H1 (cell line): ENCODE measurements at regions not wholly inside any gene's neighbourhood (a gene's known extent, or its start where the extent isn't known, plus 50 kb on each side); places are given as distances from the start of the nearest gene placed in this dataset.

Source experiments
- CTCF ChIA-PET: fragments of 300-600 bp; sonication (Branson Sonifier 250); formaldehyde crosslinking; loops from one replicate; lab custom pipeline; 2021; ENCODE audit not compliant: partially characterized antibody; lab: Charles Lee
- POLR2A ChIA-PET: fragments of 300-600 bp; sonication (Branson Sonifier 250); formaldehyde crosslinking; loops from one replicate; lab custom pipeline; 2021; ENCODE audit warnings: inconsistent platforms; ENCODE audit not compliant: partially characterized antibody; lab: Charles Lee
- DNase-seq, 2 experiments: peaks; one replicate each; pipeline versions ENCODE4 v3.0.0 to v3.0.0-alpha.2; 2010 to 2022; ENCODE audit warnings: low spot score in 2 of 2, low read depth in 1 of 2, mixed read lengths in 1 of 2
- FAIRE-seq: peaks from 2 replicates; lab custom pipeline; 2011; peaks lifted over from hg19 to GRCh38; lab: Jason Lieb, UNC
- H2AFZ ChIP-seq: 2 replicates; pipeline ENCODE4 v1.8.1; 2012; ENCODE audit warnings: low read length, inconsistent platforms
- H2AK5ac ChIP-seq: 2 replicates; pipeline ENCODE4 v1.6.1; 2013; ENCODE audit warnings: low read depth, low read length
- H2BK120ac ChIP-seq: replicated peaks from 2 replicates; pipeline ENCODE3; 2013; ENCODE audit warnings: low read depth, low read length, inconsistent platforms
- H2BK12ac ChIP-seq: 2 replicates; pipeline ENCODE4 v1.6.1; 2013; ENCODE audit warnings: low read depth, low read length
- H2BK15ac ChIP-seq: 2 replicates; pipeline ENCODE4 v1.6.1; 2013; ENCODE audit warnings: low read length
- H2BK20ac ChIP-seq: 2 replicates; pipeline ENCODE4 v1.6.1; 2013; ENCODE audit warnings: low read length
- H2BK5ac ChIP-seq: 2 replicates; pipeline ENCODE4 v1.6.1; 2013; ENCODE audit warnings: low read depth, low read length
- H3K14ac ChIP-seq: 2 replicates; pipeline ENCODE4 v1.6.1; 2013; ENCODE audit warnings: inconsistent platforms; ENCODE audit not compliant: insufficient read length
- H3K18ac ChIP-seq: 2 replicates; pipeline ENCODE4 v1.6.1; 2013; ENCODE audit warnings: low read length; ENCODE audit errors: extremely low read depth
- H3K23ac ChIP-seq: 2 replicates; pipeline ENCODE4 v1.6.1; 2013; ENCODE audit warnings: inconsistent platforms; ENCODE audit not compliant: insufficient read length
- H3K23me2 ChIP-seq: 2 replicates; pipeline ENCODE4 v1.6.1; 2013; ENCODE audit warnings: low read depth, low read length
- H3K27ac ChIP-seq: 2 replicates; pipeline ENCODE4 v1.6.1; 2011; ENCODE audit warnings: low read depth, low read length, inconsistent platforms
- H3K27me3 ChIP-seq, 4 experiments: replicated peaks in 1 of 4; 1 replicate in 1 of 4; 2 replicates in 3 of 4; pipeline versions ENCODE4 v1.6.1 to v1.8.1; 2011 to 2013; ENCODE audit warnings: low read length in 3 of 4, mild to moderate bottlenecking in 3 of 4, inconsistent platforms in 2 of 4, mixed read lengths in 2 of 4, moderate library complexity in 1 of 4; ENCODE audit not compliant: control insufficient read depth in 3 of 4, insufficient read depth in 3 of 4; ENCODE audit errors: extremely low read depth in 1 of 4
- H3K36me3 ChIP-seq, 4 experiments: 2 replicates each; pipeline versions ENCODE4 v1.6.1 to v1.8.1; 2011 to 2013; ENCODE audit warnings: mild to moderate bottlenecking in 4 of 4, low read length in 3 of 4, moderate library complexity in 2 of 4, control low read depth in 1 of 4, inconsistent platforms in 1 of 4; ENCODE audit not compliant: insufficient read depth in 4 of 4, control insufficient read depth in 2 of 4
- H3K4ac ChIP-seq: replicated peaks from 2 replicates; pipeline ENCODE3; 2013; ENCODE audit warnings: low read length, low read depth, mixed read lengths, inconsistent platforms; ENCODE audit not compliant: insufficient read length
- H3K4me1 ChIP-seq, 4 experiments: replicated peaks in 1 of 4; 1 replicate in 1 of 4; 2 replicates in 3 of 4; pipeline versions ENCODE4 v1.6.1 to v1.8.1; 2011 to 2013; ENCODE audit warnings: low read length in 3 of 4, inconsistent platforms in 2 of 4, mixed read lengths in 1 of 4; ENCODE audit not compliant: insufficient read depth in 4 of 4, control insufficient read depth in 3 of 4
- H3K4me2 ChIP-seq, 2 experiments: 2 replicates each; pipeline versions ENCODE4 v1.6.1 to v1.8.1; 2011 to 2013; ENCODE audit warnings: low read depth in 2 of 2, low read length in 2 of 2, control low read depth in 1 of 2, inconsistent platforms in 1 of 2, mild to moderate bottlenecking in 1 of 2; ENCODE audit not compliant: insufficient read depth in 1 of 2
- H3K4me3 ChIP-seq, 4 experiments: fragments of 200-600, 300-600 bp in 1 of 4; sonication (generic), shearing (Covaris generic), sonication (Bioruptor Twin) in 1 of 4; 2 replicates each; pipeline versions ENCODE4 v1.5.1 to v1.8.1; 2011 to 2016; ENCODE audit warnings: low read length in 4 of 4, low read depth in 3 of 4, control low read depth in 2 of 4, inconsistent platforms in 2 of 4, mild to moderate bottlenecking in 2 of 4, mixed read lengths in 1 of 4, moderate library complexity in 1 of 4; ENCODE audit not compliant: insufficient read depth in 2 of 4; ENCODE audit errors: extremely low read depth in 1 of 4
- H3K56ac ChIP-seq: replicated peaks from 2 replicates; pipeline ENCODE3; 2013; ENCODE audit warnings: low read depth, mild to moderate bottlenecking, mixed read lengths, low read length, inconsistent platforms; ENCODE audit not compliant: insufficient read length
- H3K79me1 ChIP-seq: 2 replicates; pipeline ENCODE4 v1.6.1; 2013; ENCODE audit warnings: low read depth, low read length, control low read depth
- H3K79me2 ChIP-seq, 2 experiments: 2 replicates each; pipeline versions ENCODE4 v1.6.1 to v1.8.1; 2012 to 2013; ENCODE audit warnings: low read length in 2 of 2, mild to moderate bottlenecking in 2 of 2, inconsistent platforms in 1 of 2; ENCODE audit not compliant: insufficient read depth in 2 of 2, control insufficient read depth in 1 of 2
- H3K9ac ChIP-seq, 4 experiments: replicated peaks in 1 of 4; 1 replicate in 1 of 4; 2 replicates in 3 of 4; pipeline versions ENCODE4 v1.6.1 to v1.8.1; 2011 to 2013; ENCODE audit warnings: low read depth in 3 of 4, low read length in 3 of 4, control low read depth in 2 of 4, mild to moderate bottlenecking in 2 of 4, moderate library complexity in 2 of 4, inconsistent platforms in 1 of 4; ENCODE audit errors: extremely low read depth in 1 of 4
- H3K9me3 ChIP-seq, 2 experiments: 2 replicates each; pipeline versions ENCODE4 v1.6.1 to v1.8.1; 2012 to 2013; ENCODE audit warnings: mild to moderate bottlenecking in 2 of 2, moderate library complexity in 2 of 2, control low read depth in 1 of 2, inconsistent platforms in 1 of 2, low read depth in 1 of 2, low read length in 1 of 2, mixed read lengths in 1 of 2; ENCODE audit not compliant: insufficient read depth in 2 of 2
- H4K20me1 ChIP-seq, 2 experiments: replicated peaks in 1 of 2; 2 replicates each; pipeline versions ENCODE3 to v1.8.1; 2011 to 2013; ENCODE audit warnings: inconsistent platforms in 2 of 2, low read length in 2 of 2, mild to moderate bottlenecking in 1 of 2; ENCODE audit not compliant: insufficient read depth in 2 of 2, control insufficient read depth in 1 of 2
- H4K5ac ChIP-seq: 2 replicates; pipeline ENCODE4 v1.6.1; 2013; ENCODE audit warnings: low read length, low read depth, mixed read lengths, inconsistent platforms; ENCODE audit not compliant: insufficient read length
- H4K8ac ChIP-seq: 2 replicates; pipeline ENCODE4 v1.8.0; 2013; ENCODE audit warnings: mild to moderate bottlenecking, moderate library complexity, low read length, inconsistent platforms; ENCODE audit not compliant: insufficient read depth; ENCODE audit errors: extremely low read depth
- H4K91ac ChIP-seq: replicated peaks from 2 replicates; pipeline ENCODE3; 2013; ENCODE audit warnings: low read length, mixed read lengths, inconsistent platforms; ENCODE audit not compliant: insufficient read length
- ASH2L ChIP-seq: fragments of 200-600, 300-600 bp; sonication (generic); IDR thresholded peaks from one replicate; pipeline ENCODE4 v1.7.1; 2017; ENCODE audit warnings: low read length
- ATF3 ChIP-seq: IDR thresholded peaks from 2 replicates; pipeline ENCODE4 v1.6.1; 2011; ENCODE audit warnings: low read depth, mild to moderate bottlenecking, low read length; ENCODE audit not compliant: insufficient read depth
- CBX5 ChIP-seq: fragments of 300-800, 300-1000 bp; sonication (generic); IDR thresholded peaks from 2 replicates; pipeline ENCODE4 v1.7.1; 2016; ENCODE audit warnings: antibody characterized with exemption, low read length, low read depth
- CHD1 ChIP-seq: IDR thresholded peaks from 2 replicates; pipeline ENCODE4 v1.6.1; 2012; ENCODE audit warnings: low read depth, low read length, improper control_type of control experiment
- CHD2 ChIP-seq: IDR thresholded peaks from 2 replicates; pipeline ENCODE4 v1.6.1; 2012; ENCODE audit warnings: low read length, improper control_type of control experiment
- EP300 ChIP-seq, 2 experiments: IDR thresholded peaks; 1 replicate in 1 of 2; 2 replicates in 1 of 2; pipeline ENCODE4 v1.6.1; 2011 to 2012; ENCODE audit warnings: low read depth in 2 of 2, low read length in 2 of 2, mild to moderate bottlenecking in 2 of 2, borderline replicate concordance in 1 of 2, inconsistent platforms in 1 of 2, moderate library complexity in 1 of 2
- GABPA ChIP-seq: IDR thresholded peaks from 2 replicates; pipeline ENCODE4 v1.6.1; 2011; ENCODE audit warnings: mild to moderate bottlenecking, low read length, moderate library complexity, borderline replicate concordance; ENCODE audit not compliant: insufficient read depth
- GTF2F1 ChIP-seq: IDR thresholded peaks from 2 replicates; pipeline ENCODE4 v1.6.1; 2012; ENCODE audit warnings: low read depth, low read length, improper control_type of control experiment, borderline replicate concordance
- PHF8 ChIP-seq: fragments of 200-600 bp; sonication (generic); conservative IDR thresholded peaks from 2 replicates; pipeline ENCODE4 v1.7.1; 2012; ENCODE audit warnings: low read depth, mild to moderate bottlenecking, inconsistent platforms, low read length, moderate library complexity
- POLR2A ChIP-seq, 2 experiments: IDR thresholded peaks; 1 replicate in 1 of 2; 2 replicates in 1 of 2; pipeline ENCODE4 v1.6.1; 2011; ENCODE audit warnings: low read depth in 2 of 2, low read length in 2 of 2, mild to moderate bottlenecking in 2 of 2; ENCODE audit errors: control extremely low read depth in 1 of 2
- RBBP5 ChIP-seq: IDR thresholded peaks from 2 replicates; pipeline ENCODE4 v1.7.1; 2012; ENCODE audit warnings: low read depth, mild to moderate bottlenecking, inconsistent platforms, low read length, moderate library complexity, borderline replicate concordance
- RXRA ChIP-seq: IDR thresholded peaks from 2 replicates; pipeline ENCODE4 v1.6.1; 2011; ENCODE audit warnings: low read depth, mild to moderate bottlenecking, low read length, moderate library complexity; ENCODE audit not compliant: insufficient read depth
- TAF1 ChIP-seq: IDR thresholded peaks from 2 replicates; pipeline ENCODE4 v1.6.1; 2011; ENCODE audit warnings: mild to moderate bottlenecking, low read depth, low read length
- TAF7 ChIP-seq: optimal IDR thresholded peaks from 2 replicates; pipeline ENCODE3; 2011; ENCODE audit warnings: low read depth, mild to moderate bottlenecking, inconsistent platforms, low read length, moderate library complexity, borderline replicate concordance
- WGBS, 2 experiments: shearing (Covaris generic) in 1 of 2; methylation state at CpG; one replicate each; pipeline versions ENCODE4 v1.1.6 to v1.1.7; 2013 to 2015; ENCODE audit warnings: low lambda C conversion rate in 2 of 2, mixed read lengths in 2 of 2, inconsistent platforms in 1 of 2, low coverage in 1 of 2, missing lambda C conversion rate in 1 of 2; ENCODE audit not compliant: insufficient replicate concordance in 2 of 2, insufficient coverage in 1 of 2, insufficient read length in 1 of 2; ENCODE audit errors: extremely low coverage in 1 of 2, missing lambda C conversion rate in 1 of 2; 5-methylcytosine and 5-hydroxymethylcytosine counted together

DNA sequence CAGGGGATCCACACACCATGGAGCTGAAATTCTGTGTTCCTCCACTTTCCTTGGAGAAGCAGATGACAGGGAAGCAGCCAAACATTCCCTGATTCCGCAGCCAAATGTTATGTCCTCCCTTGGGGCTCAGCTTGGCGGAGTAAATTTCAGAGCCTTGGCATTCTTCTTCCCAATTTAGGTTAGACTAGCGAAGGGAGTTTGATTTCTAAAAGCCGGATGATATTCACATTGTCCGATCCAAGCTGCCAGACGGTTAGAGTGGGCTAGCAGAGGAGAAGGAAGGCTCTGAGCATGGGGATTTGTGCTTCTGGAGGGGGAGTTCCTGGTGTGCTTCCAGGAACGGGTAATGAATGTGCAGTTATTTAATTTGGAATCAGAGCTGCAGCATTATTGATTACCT, 380.4 kb upstream of the EEF2KMT start:
- peak; percentile 45 for FAIRE-seq
- Histone ChIP-seq H3K36me3 (no peaks in the 10 kb centered on the region), H4K5ac (no peak overlapping the region), H3K9ac (no peak overlapping the region; a peak in 1 of 7 replicates), H3K4me2 (no peak overlapping the region), H4K8ac (no peak overlapping the region), H2BK5ac (no peak overlapping the region), H4K91ac (no peak overlapping the region), H2AK5ac (no peak overlapping the region), H3K56ac (no peak overlapping the region), H3K9me3 (no peaks in the 10 kb centered on the region), H2BK20ac (no peak overlapping the region), H3K27me3 (no peaks in the 10 kb centered on the region), H3K4ac (no peak overlapping the region), H2BK120ac (no peak overlapping the region), H2BK15ac (no peak overlapping the region), H4K20me1 (peaks cover 0 to 2% of the 10 kb centered on the region in 2 experiments), H3K79me1 (no peaks in the 10 kb centered on the region), H2AFZ (no peak overlapping the region), H2BK12ac (peak overlapping the region; percentile 73; the same call in 1 of the 2 replicates), H3K18ac (no peak overlapping the region), H3K14ac (no peak overlapping the region), H3K4me1 (peaks cover 3 to 9% (median 5%) of the 10 kb centered on the region in 4 experiments; a peak in 5 of 7 replicates), H3K27ac (no peak overlapping the region), H3K23me2 (peaks cover 7% of the 10 kb centered on the region; the same call in 1 of the 2 replicates), H3K79me2 (no peaks in the 10 kb centered on the region), H3K4me3 (no peak overlapping the region), H3K23ac (no peak overlapping the region)
- ChIA-PET POLR2A (no interaction called here), CTCF (interaction anchor here (1.2 to 9.0 kb wide), 5 partner anchors 8 to 64 kb away, joined by 3 to 76 read pairs (median 19); no protein-coding TSS in a partner anchor)
- 97% methylated on average over 7 of the region's 7 CpGs; no CpG with 5 or more reads in 1 of the 2 experiments for whole genome bisulfite sequencing, 2 experiments
- DNase-seq: no peak
- TF ChIP-seq CHD2: no peak
- TF ChIP-seq CHD1: no peak
- TF ChIP-seq GABPA: no peak
- TF ChIP-seq GTF2F1: no peak
- no peak for TF ChIP-seq CBX5
- TF ChIP-seq ATF3: no peak
- no peak for TF ChIP-seq PHF8
- TF ChIP-seq EP300 (IDR thresholded peaks at IDR 0.05; ENCODE audit: borderline replicate concordance in 1 of 2, low read depth in 2 of 2, low read length in 2 of 2): no peak
- TF ChIP-seq ASH2L: no peak
- TF ChIP-seq RBBP5: no peak
- no peak for TF ChIP-seq RXRA
- no peak for TF ChIP-seq TAF7
- no peak for TF ChIP-seq POLR2A (IDR thresholded peaks at IDR 0.05; ENCODE audit: control extremely low read depth in 1 of 2, low read depth in 2 of 2, low read length in 2 of 2)
- TF ChIP-seq TAF1: no peak
